IPS-18c (cell line): ENCODE measurements at regions not wholly inside any gene's neighbourhood (a gene's known extent, or its start where the extent isn't known, plus 50 kb on each side); places are given as distances from the start of the nearest gene placed in this dataset.

Experiments used
- H3K4me3 ChIP-seq: 2 replicates; pipeline ENCODE4 v1.7.0; 2013; ENCODE audit warnings: low read depth, mild to moderate bottlenecking, low read length, moderate library complexity; ENCODE audit not compliant: insufficient read depth
- H3K9me3 ChIP-seq: one replicate; pipeline ENCODE4 v1.6.1; 2013; ENCODE audit warnings: mild to moderate bottlenecking, low read length, moderate library complexity; ENCODE audit not compliant: control insufficient read depth, insufficient read depth

- Histone ChIP-seq H3K9me3 (no peaks in the 10 kb centered on the region), H3K4me3 (no peak overlapping the region)
Measured at GRCh38 chr6:170025341-170025911, 265.5 kb downstream of the DLL1 start.

- peaks cover under 1% of the 10 kb centered on the region for H3K9me3 ChIP-seq
- no peak overlapping the region for H3K4me3 ChIP-seq
Measured at GRCh38 chr6:170024940-170025339, 265.9 kb downstream of the DLL1 start.

- Histone ChIP-seq H3K9me3 (peaks cover 2% of the 10 kb centered on the region), H3K4me3 (no peak overlapping the region)
Measured at GRCh38 chr6:170023620-170024521, 267.0 kb downstream of the DLL1 start.

GRCh38 chr6:170022827-170023619 is 267.9 kb downstream of the DLL1 start:
- Histone ChIP-seq H3K9me3 (peaks cover 2% of the 10 kb centered on the region), H3K4me3 (no peak overlapping the region)

- Histone ChIP-seq H3K9me3 (peaks cover 2% of the 10 kb centered on the region), H3K4me3 (no peak overlapping the region)
Measured at GRCh38 chr6:170022291-170022722, 268.6 kb downstream of the DLL1 start.

- Histone ChIP-seq H3K4me3 (no peak overlapping the region), H3K9me3 (peaks cover 2% of the 10 kb centered on the region)
Measured at GRCh38 chr6:170021579-170021978, 269.3 kb downstream of the DLL1 start.

- H3K9me3 ChIP-seq, result peaks cover 2% of the 10 kb centered on the region
- no peak overlapping the region for H3K4me3 ChIP-seq
Measured at GRCh38 chr6:170019818-170020583, 268.6 kb downstream of the ERMARD start.

GRCh38 chr6:170018936-170019817 is 267.8 kb downstream of the ERMARD start:
- H3K4me3 ChIP-seq, result no peak overlapping the region
- H3K9me3 ChIP-seq, result peaks cover 2% of the 10 kb centered on the region

- Histone ChIP-seq H3K9me3 (peaks cover 2% of the 10 kb centered on the region), H3K4me3 (no peak overlapping the region)
Measured at GRCh38 chr6:170018422-170018935, 267.1 kb downstream of the ERMARD start.

- peaks cover 2% of the 10 kb centered on the region for H3K9me3 ChIP-seq
- no peak overlapping the region for H3K4me3 ChIP-seq
Measured at GRCh38 chr6:170017603-170018320, 266.3 kb downstream of the ERMARD start.

GRCh38 chr6:170013815-170014214 is 262.4 kb downstream of the ERMARD start:
- Histone ChIP-seq H3K9me3 (no peaks in the 10 kb centered on the region), H3K4me3 (no peak overlapping the region)

GRCh38 chr6:170012037-170012330 is 260.6 kb downstream of the ERMARD start:
- no peak overlapping the region for H3K4me3 ChIP-seq
- H3K9me3 ChIP-seq, result no peaks in the 10 kb centered on the region

GRCh38 chr6:170011204-170012036 is 260.0 kb downstream of the ERMARD start:
- Histone ChIP-seq H3K9me3 (no peaks in the 10 kb centered on the region), H3K4me3 (no peak overlapping the region)

- no peaks in the 10 kb centered on the region for H3K9me3 ChIP-seq
- no peak overlapping the region for H3K4me3 ChIP-seq
Measured at GRCh38 chr6:170010665-170011203, 259.3 kb downstream of the ERMARD start.
